GM12878 (cell line): ENCODE measurements at regions not wholly inside any gene's neighbourhood (a gene's known extent, or its start where the extent isn't known, plus 50 kb on each side); places are given as distances from the start of the nearest gene placed in this dataset.

Experiments used
- HDAC6 ChIP-seq: fragments of 200-600 bp; sonication (generic); IDR thresholded peaks from one replicate; pipeline ENCODE4 v1.8.0; 2017; ENCODE audit warnings: antibody characterized with exemption; ENCODE audit not compliant: unreplicated experiment
- HSF1 ChIP-seq: fragments of 150-350 bp; IDR thresholded peaks from 2 replicates; pipeline ENCODE4 v1.6.1; 2014; ENCODE audit warnings: mild to moderate bottlenecking, low read depth, low read length
- NBN ChIP-seq: fragments of 450-650 bp; IDR thresholded peaks from 2 replicates; pipeline ENCODE4 v1.6.1; 2016
- NKRF ChIP-seq: fragments of 450-650 bp; conservative IDR thresholded peaks from 2 replicates; pipeline ENCODE4 v1.6.1; 2017; ENCODE audit warnings: mild to moderate bottlenecking, moderate library complexity
- NR2C1 ChIP-seq: fragments of 450-650 bp; IDR thresholded peaks from 2 replicates; pipeline ENCODE4 v1.6.1; 2017; ENCODE audit warnings: antibody characterized with exemption, mild to moderate bottlenecking, moderate library complexity
- POLR2AphosphoS2 ChIP-seq: IDR thresholded peaks from 2 replicates; pipeline ENCODE4 v1.6.1; 2011; ENCODE audit warnings: low read depth, mild to moderate bottlenecking, low read length, improper control_type of control experiment, moderate library complexity
- PRDM15 ChIP-seq: fragments of 450-650 bp; formaldehyde crosslinking; IDR thresholded peaks from 2 replicates; pipeline ENCODE4 v1.4.0; 2020; ENCODE audit warnings: mild to moderate bottlenecking, moderate library complexity
- ZNF24 ChIP-seq: fragments of 450-650 bp; IDR thresholded peaks from 2 replicates; pipeline ENCODE4 v1.6.1; 2017; ENCODE audit warnings: antibody characterized with exemption, mild to moderate bottlenecking
- ZNF592 ChIP-seq: fragments of 450-650 bp; IDR thresholded peaks from 2 replicates; pipeline ENCODE4 v1.6.1; 2017; ENCODE audit warnings: mild to moderate bottlenecking, moderate library complexity

- TF ChIP-seq PRDM15 (CRISPR knock-in tag), result no peak
- TF ChIP-seq NKRF, result no peak
- no peak for TF ChIP-seq ZNF592
- no peak for TF ChIP-seq NBN
- no peak for TF ChIP-seq ZNF24
- no peak for TF ChIP-seq HDAC6
- TF ChIP-seq POLR2AphosphoS2, result no peak
- no peak for TF ChIP-seq NR2C1
- TF ChIP-seq HSF1, result no peak
Observed at GRCh38 chr6:5906842-5907241, 99.9 kb downstream of the NRN1 start (continued).
